ENCODE measurements at regions not wholly inside any gene's neighbourhood (a gene's known extent, or its start where the extent isn't known, plus 50 kb on each side); places are given as distances from the start of the nearest gene placed in this dataset.

GRCh38 chr15:87715252-87715651, 541.3 kb downstream of the NTRK3 start:
- Histone ChIP-seq H2BK12ac (ENCODE audit: low read depth, low read length) (no peak overlapping the region), H3K56ac (replicated peaks; ENCODE audit: insufficient read length, low read depth, low read length) (no peak overlapping the region), H2BK20ac (ENCODE audit: low read length) (no peak overlapping the region), H3K4me3 (ENCODE audit: extremely low read depth in 1 of 4, insufficient read depth in 2 of 4, low read depth in 3 of 4, low read length in 4 of 4) (no peak overlapping the region), H3K27me3 (replicated peaks in 1 of 4; ENCODE audit: control insufficient read depth in 3 of 4, extremely low read depth in 1 of 4, insufficient read depth in 3 of 4, low read length in 3 of 4) (no peaks in the 10 kb centered on the region), H3K4me1 (replicated peaks in 1 of 4; ENCODE audit: control insufficient read depth in 3 of 4, insufficient read depth in 4 of 4, low read length in 3 of 4) (no peaks in the 10 kb centered on the region), H4K20me1 (replicated peaks in 1 of 2; ENCODE audit: control insufficient read depth in 1 of 2, insufficient read depth in 2 of 2, low read length in 2 of 2) (no peaks in the 10 kb centered on the region), H4K8ac (ENCODE audit: extremely low read depth, insufficient read depth, low read length) (no peak overlapping the region), H3K14ac (ENCODE audit: insufficient read length) (no peak overlapping the region), H3K4me2 (ENCODE audit: insufficient read depth in 1 of 2, low read depth in 2 of 2, low read length in 2 of 2) (no peak overlapping the region), H3K36me3 (ENCODE audit: control insufficient read depth in 2 of 4, insufficient read depth in 4 of 4, low read length in 3 of 4) (no peaks in the 10 kb centered on the region), H4K91ac (replicated peaks; ENCODE audit: insufficient read length, low read length) (no peak overlapping the region), H3K79me2 (ENCODE audit: control insufficient read depth in 1 of 2, insufficient read depth in 2 of 2, low read length in 2 of 2) (no peaks in the 10 kb centered on the region), H2BK5ac (ENCODE audit: low read depth, low read length) (no peak overlapping the region), H3K9ac (replicated peaks in 1 of 4; ENCODE audit: extremely low read depth in 1 of 4, low read depth in 3 of 4, low read length in 3 of 4) (no peak overlapping the region), H3K4ac (replicated peaks; ENCODE audit: insufficient read length, low read depth, low read length) (no peak overlapping the region), H4K5ac (ENCODE audit: insufficient read length, low read depth, low read length) (no peak overlapping the region), H3K23ac (ENCODE audit: insufficient read length) (no peak overlapping the region), H3K9me3 (ENCODE audit: insufficient read depth in 2 of 2, low read depth in 1 of 2, low read length in 1 of 2) (no peaks in the 10 kb centered on the region), H2BK120ac (replicated peaks; ENCODE audit: low read depth, low read length) (no peak overlapping the region), H3K23me2 (ENCODE audit: low read depth, low read length) (no peaks in the 10 kb centered on the region; the same call in 1 of the 2 replicates), H2BK15ac (ENCODE audit: low read length) (no peak overlapping the region), H3K18ac (ENCODE audit: extremely low read depth, low read length) (no peak overlapping the region), H3K79me1 (ENCODE audit: low read depth, low read length) (no peaks in the 10 kb centered on the region), H2AFZ (ENCODE audit: low read length) (no peak overlapping the region), H2AK5ac (ENCODE audit: low read depth, low read length) (no peak overlapping the region), H3K27ac (ENCODE audit: low read depth, low read length) (no peak overlapping the region)
- ChIA-PET CTCF (ENCODE audit: partially characterized antibody) (interaction anchor here (1.3 to 3.5 kb wide), 6 partner anchors 9 to 289 kb away, joined by 3 to 11 read pairs (median 6); no protein-coding TSS in a partner anchor), POLR2A (ENCODE audit: partially characterized antibody) (no interaction called here)
- 37% methylated on average over 1 of the region's 1 CpG; no CpG with 5 or more reads in 1 of the 2 experiments for WGBS, 2 experiments (ENCODE audit: extremely low coverage in 1 of 2, insufficient coverage in 1 of 2, insufficient read length in 1 of 2, insufficient replicate concordance in 2 of 2, low coverage in 1 of 2, low lambda C conversion rate in 2 of 2, missing lambda C conversion rate in 1 of 2)
- DNase-seq (ENCODE audit: low read depth in 1 of 2, low spot score in 2 of 2) (no peak), FAIRE-seq (no peak)
- TF ChIP-seq TBP (IDR thresholded peaks at IDR 0.05; ENCODE audit: low read depth, low read length), result no peak
